Suprapubic skin (tissue), 4 donors: ENCODE measurements at regions not wholly inside any gene's neighbourhood (a gene's known extent, or its start where the extent isn't known, plus 50 kb on each side); places are given as distances from the start of the nearest gene placed in this dataset.

Source experiments
- POLR2A ChIP-seq, 2 donors: fragments of 450-650 bp; IDR thresholded peaks; one replicate each; pipeline ENCODE4 v1.6.1; 2017; ENCODE audit warnings: antibody characterized with exemption in 2 of 2, mild to moderate bottlenecking in 2 of 2, moderate library complexity in 2 of 2
- POLR2AphosphoS5 ChIP-seq, 3 donors: sonication (generic); formaldehyde crosslinking; IDR thresholded peaks; one replicate each; pipeline ENCODE4 v1.6.1; 2017; ENCODE audit warnings: antibody characterized with exemption in 3 of 3
- TF ChIP-seq, protein P1 (sequence below), 2 donors: fragments of 200-600 bp in 1 of 2; fragments of 450-650 bp in 1 of 2; sonication (generic) in 1 of 2; IDR thresholded peaks; one replicate each; pipeline ENCODE4 v1.5.1; 2016 to 2019; ENCODE audit warnings: antibody characterized with exemption in 2 of 2, mild to moderate bottlenecking in 1 of 2, moderate library complexity in 1 of 2

- TF ChIP-seq POLR2AphosphoS5 (IDR thresholded peaks at IDR 0.05): no peak
- TF ChIP-seq POLR2A (IDR thresholded peaks at IDR 0.05): no peak
- TF ChIP-seq, protein P1, sequence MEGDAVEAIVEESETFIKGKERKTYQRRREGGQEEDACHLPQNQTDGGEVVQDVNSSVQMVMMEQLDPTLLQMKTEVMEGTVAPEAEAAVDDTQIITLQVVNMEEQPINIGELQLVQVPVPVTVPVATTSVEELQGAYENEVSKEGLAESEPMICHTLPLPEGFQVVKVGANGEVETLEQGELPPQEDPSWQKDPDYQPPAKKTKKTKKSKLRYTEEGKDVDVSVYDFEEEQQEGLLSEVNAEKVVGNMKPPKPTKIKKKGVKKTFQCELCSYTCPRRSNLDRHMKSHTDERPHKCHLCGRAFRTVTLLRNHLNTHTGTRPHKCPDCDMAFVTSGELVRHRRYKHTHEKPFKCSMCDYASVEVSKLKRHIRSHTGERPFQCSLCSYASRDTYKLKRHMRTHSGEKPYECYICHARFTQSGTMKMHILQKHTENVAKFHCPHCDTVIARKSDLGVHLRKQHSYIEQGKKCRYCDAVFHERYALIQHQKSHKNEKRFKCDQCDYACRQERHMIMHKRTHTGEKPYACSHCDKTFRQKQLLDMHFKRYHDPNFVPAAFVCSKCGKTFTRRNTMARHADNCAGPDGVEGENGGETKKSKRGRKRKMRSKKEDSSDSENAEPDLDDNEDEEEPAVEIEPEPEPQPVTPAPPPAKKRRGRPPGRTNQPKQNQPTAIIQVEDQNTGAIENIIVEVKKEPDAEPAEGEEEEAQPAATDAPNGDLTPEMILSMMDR (IDR thresholded peaks at IDR 0.05): no peak
Observed at GRCh38 chr1:30307182-30307581, 416.2 kb downstream of the MATN1 start.
